HEK293 (cell line): ENCODE measurements at regions not wholly inside any gene's neighbourhood (a gene's known extent, or its start where the extent isn't known, plus 50 kb on each side); places are given as distances from the start of the nearest gene placed in this dataset.

ENCODE experiments used
- CTCF ChIA-PET: fragments of 350-600 bp; formaldehyde crosslinking; extraction: SDS; loops from one replicate; lab custom pipeline; 2021; ENCODE audit warnings: antibody characterized with exemption; lab: Yijun Ruan, JAX
- POLR2A ChIA-PET: fragments of 300-600 bp; formaldehyde crosslinking; extraction: SDS; loops from one replicate; lab custom pipeline; 2020; ENCODE audit warnings: antibody characterized with exemption, inconsistent platforms; lab: Yijun Ruan, JAX
- H3K27ac ChIP-seq: fragments of 200-500 bp; sonication (Bioruptor generic); 2 replicates; pipeline ENCODE4 v1.5.1; 2014; ENCODE audit warnings: low read depth, low read length, control low read depth, inconsistent platforms; ENCODE audit errors: extremely low read depth
- H3K36me3 ChIP-seq, 2 experiments: fragments of 200-500 bp in 1 of 2; sonication (Bioruptor generic) in 1 of 2; 1 replicate in 1 of 2; 2 replicates in 1 of 2; pipeline ENCODE4 v1.5.1; 2014 to 2017; ENCODE audit warnings: inconsistent platforms in 2 of 2, low read length in 2 of 2; ENCODE audit not compliant: control insufficient read depth in 2 of 2, insufficient read depth in 1 of 2
- H3K4me1 ChIP-seq: fragments of 200-500 bp; sonication (Bioruptor generic); 2 replicates; pipeline ENCODE4 v1.5.1; 2014; ENCODE audit warnings: mild to moderate bottlenecking, low read length, inconsistent platforms; ENCODE audit not compliant: control insufficient read depth, insufficient read depth
- H3K4me3 ChIP-seq: 2 replicates; pipeline ENCODE4 v1.5.1; 2011; ENCODE audit warnings: low read depth, mild to moderate bottlenecking, control low read depth, low read length, moderate library complexity
- H3K9me3 ChIP-seq: fragments of 200-500 bp; sonication (Bioruptor generic); 2 replicates; pipeline ENCODE4 v1.5.1; 2014; ENCODE audit warnings: low read depth, low read length, inconsistent platforms; ENCODE audit not compliant: control insufficient read depth, insufficient read depth
- OSR2 ChIP-seq: fragments of 450-650 bp; formaldehyde crosslinking; IDR thresholded peaks from 2 replicates; pipeline ENCODE4 v1.5.1; 2016; ENCODE audit warnings: missing biosample characterization, missing genetic modification characterization
- SCRT2 ChIP-seq: fragments of 450-650 bp; formaldehyde crosslinking; IDR thresholded peaks from 2 replicates; pipeline ENCODE4 v1.5.1; 2016; ENCODE audit warnings: missing biosample characterization, missing genetic modification characterization
- ZFP3 ChIP-seq: fragments of 450-650 bp; formaldehyde crosslinking; IDR thresholded peaks from 2 replicates; pipeline ENCODE4 v1.5.1; 2016; ENCODE audit warnings: low read depth, missing biosample characterization, missing genetic modification characterization
- ZNF155 ChIP-seq: fragments of 450-650 bp; formaldehyde crosslinking; IDR thresholded peaks from 2 replicates; pipeline ENCODE4 v1.5.1; 2016; ENCODE audit warnings: missing biosample characterization, missing genetic modification characterization
- ZNF223 ChIP-seq: fragments of 450-650 bp; formaldehyde crosslinking; IDR thresholded peaks from 2 replicates; pipeline ENCODE4 v1.5.1; 2016; ENCODE audit warnings: missing biosample characterization, missing genetic modification characterization
- ZNF23 ChIP-seq: fragments of 450-650 bp; formaldehyde crosslinking; IDR thresholded peaks from 2 replicates; pipeline ENCODE4 v1.5.1; 2016; ENCODE audit warnings: missing biosample characterization, missing genetic modification characterization, borderline replicate concordance
- ZNF311 ChIP-seq: fragments of 450-650 bp; formaldehyde crosslinking; IDR thresholded peaks from 2 replicates; pipeline ENCODE4 v1.5.1; 2017; ENCODE audit warnings: missing biosample characterization, missing genetic modification characterization, borderline replicate concordance
- ZNF341 ChIP-seq: fragments of 450-650 bp; formaldehyde crosslinking; IDR thresholded peaks from 2 replicates; pipeline ENCODE4; 2016; ENCODE audit warnings: low read depth, missing biosample characterization, missing genetic modification characterization
- ZNF350 ChIP-seq: fragments of 450-650 bp; formaldehyde crosslinking; IDR thresholded peaks from 2 replicates; pipeline ENCODE4 v1.5.0; 2017; ENCODE audit warnings: missing biosample characterization, mild to moderate bottlenecking, missing genetic modification characterization
- ZNF530 ChIP-seq: fragments of 450-650 bp; formaldehyde crosslinking; IDR thresholded peaks from 2 replicates; pipeline ENCODE4 v1.5.1; 2016; ENCODE audit warnings: low read depth, missing biosample characterization, missing genetic modification characterization
- ZNF654 ChIP-seq: fragments of 450-650 bp; formaldehyde crosslinking; IDR thresholded peaks from 2 replicates; pipeline ENCODE4 v1.5.1; 2016; ENCODE audit warnings: low read depth, missing biosample characterization, missing genetic modification characterization
- ZNF677 ChIP-seq: fragments of 450-650 bp; IDR thresholded peaks from 2 replicates; pipeline ENCODE4 v1.5.0; 2018; ENCODE audit warnings: missing biosample characterization, mild to moderate bottlenecking, missing genetic modification characterization, moderate library complexity
- ZNF791 ChIP-seq: fragments of 450-650 bp; formaldehyde crosslinking; IDR thresholded peaks from 2 replicates; pipeline ENCODE4 v1.5.1; 2016; ENCODE audit warnings: missing biosample characterization, missing genetic modification characterization
- ZNF830 ChIP-seq: fragments of 450-650 bp; IDR thresholded peaks from 2 replicates; pipeline ENCODE4 v1.5.0; 2018; ENCODE audit warnings: missing biosample characterization, missing genetic modification characterization, low read depth, mild to moderate bottlenecking, moderate library complexity
- ZNF843 ChIP-seq: fragments of 450-650 bp; formaldehyde crosslinking; IDR thresholded peaks from 2 replicates; pipeline ENCODE4 v1.5.1; 2016; ENCODE audit warnings: missing biosample characterization, missing genetic modification characterization
- TF ChIP-seq, protein P1 (sequence below): fragments of 450-650 bp; formaldehyde crosslinking; IDR thresholded peaks from 2 replicates; pipeline ENCODE4 v1.5.1; 2016; ENCODE audit warnings: missing biosample characterization, missing genetic modification characterization, borderline replicate concordance
- TF ChIP-seq, protein P2 (sequence below): fragments of 450-650 bp; formaldehyde crosslinking; IDR thresholded peaks from 2 replicates; pipeline ENCODE4 v1.5.1; 2016; ENCODE audit warnings: missing biosample characterization, missing genetic modification characterization
- TF ChIP-seq, protein P3 (sequence below): fragments of 450-650 bp; formaldehyde crosslinking; IDR thresholded peaks from 2 replicates; pipeline ENCODE4 v1.5.1; 2016; ENCODE audit warnings: missing biosample characterization, missing genetic modification characterization
- TF ChIP-seq, protein P4 (sequence below): fragments of 450-650 bp; formaldehyde crosslinking; IDR thresholded peaks from 2 replicates; pipeline ENCODE4 v1.5.1; 2016; ENCODE audit warnings: missing biosample characterization, missing genetic modification characterization
- TF ChIP-seq, protein P5 (sequence below): fragments of 450-650 bp; formaldehyde crosslinking; IDR thresholded peaks from 2 replicates; pipeline ENCODE4 v1.5.1; 2016; ENCODE audit warnings: missing biosample characterization, missing genetic modification characterization, borderline replicate concordance

DNA sequence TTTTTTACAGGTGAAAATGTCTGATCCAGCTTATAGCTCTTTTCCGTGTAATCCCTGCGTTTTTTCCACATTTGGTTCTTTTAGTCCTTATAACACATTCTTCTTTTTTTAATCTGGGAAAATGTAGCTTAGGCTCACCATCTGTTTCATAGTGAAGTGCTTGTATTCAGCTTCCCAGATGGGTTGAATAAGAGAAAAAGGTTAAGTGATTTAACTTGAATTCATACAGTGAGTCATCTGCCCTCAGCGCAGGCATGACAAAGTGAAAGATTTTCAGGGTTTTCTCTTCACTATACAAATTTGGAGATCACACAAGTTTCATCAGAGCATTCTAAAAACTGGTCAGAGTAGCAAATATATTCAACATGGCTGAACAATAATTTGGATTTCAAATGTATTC is 224.8 kb downstream of the SPRY2 start:
- H3K4me3 ChIP-seq = no peak overlapping the region
- no peaks in the 10 kb centered on the region for H3K4me1 ChIP-seq

More for the DNA sequence above, 224.8 kb downstream of the SPRY2 start:
- Histone ChIP-seq H3K9me3 (no peaks in the 10 kb centered on the region), H3K36me3 (no peaks in the 10 kb centered on the region), H3K27ac (no peak overlapping the region)
- CTCF ChIA-PET = no interaction called here
- POLR2A ChIA-PET = no interaction called here
- TF ChIP-seq ZNF311 (tag by site-specific recombination) (no peak), OSR2 (tag by site-specific recombination) (no peak), SCRT2 (tag by site-specific recombination) (no peak), ZNF155 (tag by site-specific recombination) (no peak), ZNF830 (tag by site-specific recombination) (no peak), ZNF341 (tag by site-specific recombination) (no peak), ZNF350 (tag by site-specific recombination) (no peak), ZNF654 (tag by site-specific recombination) (no peak), ZNF791 (no peak), ZNF223 (tag by site-specific recombination) (no peak), ZFP3 (tag by site-specific recombination) (no peak), ZNF23 (tag by site-specific recombination) (no peak), ZNF843 (no peak), ZNF677 (tag by site-specific recombination) (no peak), ZNF530 (tag by site-specific recombination) (no peak)
- TF ChIP-seq, protein P1, sequence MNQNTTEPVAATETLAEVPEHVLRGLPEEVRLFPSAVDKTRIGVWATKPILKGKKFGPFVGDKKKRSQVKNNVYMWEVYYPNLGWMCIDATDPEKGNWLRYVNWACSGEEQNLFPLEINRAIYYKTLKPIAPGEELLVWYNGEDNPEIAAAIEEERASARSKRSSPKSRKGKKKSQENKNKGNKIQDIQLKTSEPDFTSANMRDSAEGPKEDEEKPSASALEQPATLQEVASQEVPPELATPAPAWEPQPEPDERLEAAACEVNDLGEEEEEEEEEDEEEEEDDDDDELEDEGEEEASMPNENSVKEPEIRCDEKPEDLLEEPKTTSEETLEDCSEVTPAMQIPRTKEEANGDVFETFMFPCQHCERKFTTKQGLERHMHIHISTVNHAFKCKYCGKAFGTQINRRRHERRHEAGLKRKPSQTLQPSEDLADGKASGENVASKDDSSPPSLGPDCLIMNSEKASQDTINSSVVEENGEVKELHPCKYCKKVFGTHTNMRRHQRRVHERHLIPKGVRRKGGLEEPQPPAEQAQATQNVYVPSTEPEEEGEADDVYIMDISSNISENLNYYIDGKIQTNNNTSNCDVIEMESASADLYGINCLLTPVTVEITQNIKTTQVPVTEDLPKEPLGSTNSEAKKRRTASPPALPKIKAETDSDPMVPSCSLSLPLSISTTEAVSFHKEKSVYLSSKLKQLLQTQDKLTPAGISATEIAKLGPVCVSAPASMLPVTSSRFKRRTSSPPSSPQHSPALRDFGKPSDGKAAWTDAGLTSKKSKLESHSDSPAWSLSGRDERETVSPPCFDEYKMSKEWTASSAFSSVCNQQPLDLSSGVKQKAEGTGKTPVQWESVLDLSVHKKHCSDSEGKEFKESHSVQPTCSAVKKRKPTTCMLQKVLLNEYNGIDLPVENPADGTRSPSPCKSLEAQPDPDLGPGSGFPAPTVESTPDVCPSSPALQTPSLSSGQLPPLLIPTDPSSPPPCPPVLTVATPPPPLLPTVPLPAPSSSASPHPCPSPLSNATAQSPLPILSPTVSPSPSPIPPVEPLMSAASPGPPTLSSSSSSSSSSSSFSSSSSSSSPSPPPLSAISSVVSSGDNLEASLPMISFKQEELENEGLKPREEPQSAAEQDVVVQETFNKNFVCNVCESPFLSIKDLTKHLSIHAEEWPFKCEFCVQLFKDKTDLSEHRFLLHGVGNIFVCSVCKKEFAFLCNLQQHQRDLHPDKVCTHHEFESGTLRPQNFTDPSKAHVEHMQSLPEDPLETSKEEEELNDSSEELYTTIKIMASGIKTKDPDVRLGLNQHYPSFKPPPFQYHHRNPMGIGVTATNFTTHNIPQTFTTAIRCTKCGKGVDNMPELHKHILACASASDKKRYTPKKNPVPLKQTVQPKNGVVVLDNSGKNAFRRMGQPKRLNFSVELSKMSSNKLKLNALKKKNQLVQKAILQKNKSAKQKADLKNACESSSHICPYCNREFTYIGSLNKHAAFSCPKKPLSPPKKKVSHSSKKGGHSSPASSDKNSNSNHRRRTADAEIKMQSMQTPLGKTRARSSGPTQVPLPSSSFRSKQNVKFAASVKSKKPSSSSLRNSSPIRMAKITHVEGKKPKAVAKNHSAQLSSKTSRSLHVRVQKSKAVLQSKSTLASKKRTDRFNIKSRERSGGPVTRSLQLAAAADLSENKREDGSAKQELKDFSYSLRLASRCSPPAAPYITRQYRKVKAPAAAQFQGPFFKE (tag by site-specific recombination) = no peak
- TF ChIP-seq, protein P2, sequence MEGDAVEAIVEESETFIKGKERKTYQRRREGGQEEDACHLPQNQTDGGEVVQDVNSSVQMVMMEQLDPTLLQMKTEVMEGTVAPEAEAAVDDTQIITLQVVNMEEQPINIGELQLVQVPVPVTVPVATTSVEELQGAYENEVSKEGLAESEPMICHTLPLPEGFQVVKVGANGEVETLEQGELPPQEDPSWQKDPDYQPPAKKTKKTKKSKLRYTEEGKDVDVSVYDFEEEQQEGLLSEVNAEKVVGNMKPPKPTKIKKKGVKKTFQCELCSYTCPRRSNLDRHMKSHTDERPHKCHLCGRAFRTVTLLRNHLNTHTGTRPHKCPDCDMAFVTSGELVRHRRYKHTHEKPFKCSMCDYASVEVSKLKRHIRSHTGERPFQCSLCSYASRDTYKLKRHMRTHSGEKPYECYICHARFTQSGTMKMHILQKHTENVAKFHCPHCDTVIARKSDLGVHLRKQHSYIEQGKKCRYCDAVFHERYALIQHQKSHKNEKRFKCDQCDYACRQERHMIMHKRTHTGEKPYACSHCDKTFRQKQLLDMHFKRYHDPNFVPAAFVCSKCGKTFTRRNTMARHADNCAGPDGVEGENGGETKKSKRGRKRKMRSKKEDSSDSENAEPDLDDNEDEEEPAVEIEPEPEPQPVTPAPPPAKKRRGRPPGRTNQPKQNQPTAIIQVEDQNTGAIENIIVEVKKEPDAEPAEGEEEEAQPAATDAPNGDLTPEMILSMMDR (tag by site-specific recombination) = no peak
- TF ChIP-seq, protein P3, sequence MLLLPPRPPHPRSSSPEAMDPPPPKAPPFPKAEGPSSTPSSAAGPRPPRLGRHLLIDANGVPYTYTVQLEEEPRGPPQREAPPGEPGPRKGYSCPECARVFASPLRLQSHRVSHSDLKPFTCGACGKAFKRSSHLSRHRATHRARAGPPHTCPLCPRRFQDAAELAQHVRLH = no peak
- TF ChIP-seq, protein P4, sequence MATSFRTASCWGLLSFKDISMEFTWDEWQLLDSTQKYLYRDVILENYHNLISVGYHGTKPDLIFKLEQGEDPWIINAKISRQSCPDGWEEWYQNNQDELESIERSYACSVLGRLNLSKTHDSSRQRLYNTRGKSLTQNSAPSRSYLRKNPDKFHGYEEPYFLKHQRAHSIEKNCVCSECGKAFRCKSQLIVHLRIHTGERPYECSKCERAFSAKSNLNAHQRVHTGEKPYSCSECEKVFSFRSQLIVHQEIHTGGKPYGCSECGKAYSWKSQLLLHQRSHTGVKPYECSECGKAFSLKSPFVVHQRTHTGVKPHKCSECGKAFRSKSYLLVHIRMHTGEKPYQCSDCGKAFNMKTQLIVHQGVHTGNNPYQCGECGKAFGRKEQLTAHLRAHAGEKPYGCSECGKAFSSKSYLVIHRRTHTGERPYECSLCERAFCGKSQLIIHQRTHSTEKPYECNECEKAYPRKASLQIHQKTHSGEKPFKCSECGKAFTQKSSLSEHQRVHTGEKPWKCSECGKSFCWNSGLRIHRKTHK = no peak
- TF ChIP-seq, protein P5, sequence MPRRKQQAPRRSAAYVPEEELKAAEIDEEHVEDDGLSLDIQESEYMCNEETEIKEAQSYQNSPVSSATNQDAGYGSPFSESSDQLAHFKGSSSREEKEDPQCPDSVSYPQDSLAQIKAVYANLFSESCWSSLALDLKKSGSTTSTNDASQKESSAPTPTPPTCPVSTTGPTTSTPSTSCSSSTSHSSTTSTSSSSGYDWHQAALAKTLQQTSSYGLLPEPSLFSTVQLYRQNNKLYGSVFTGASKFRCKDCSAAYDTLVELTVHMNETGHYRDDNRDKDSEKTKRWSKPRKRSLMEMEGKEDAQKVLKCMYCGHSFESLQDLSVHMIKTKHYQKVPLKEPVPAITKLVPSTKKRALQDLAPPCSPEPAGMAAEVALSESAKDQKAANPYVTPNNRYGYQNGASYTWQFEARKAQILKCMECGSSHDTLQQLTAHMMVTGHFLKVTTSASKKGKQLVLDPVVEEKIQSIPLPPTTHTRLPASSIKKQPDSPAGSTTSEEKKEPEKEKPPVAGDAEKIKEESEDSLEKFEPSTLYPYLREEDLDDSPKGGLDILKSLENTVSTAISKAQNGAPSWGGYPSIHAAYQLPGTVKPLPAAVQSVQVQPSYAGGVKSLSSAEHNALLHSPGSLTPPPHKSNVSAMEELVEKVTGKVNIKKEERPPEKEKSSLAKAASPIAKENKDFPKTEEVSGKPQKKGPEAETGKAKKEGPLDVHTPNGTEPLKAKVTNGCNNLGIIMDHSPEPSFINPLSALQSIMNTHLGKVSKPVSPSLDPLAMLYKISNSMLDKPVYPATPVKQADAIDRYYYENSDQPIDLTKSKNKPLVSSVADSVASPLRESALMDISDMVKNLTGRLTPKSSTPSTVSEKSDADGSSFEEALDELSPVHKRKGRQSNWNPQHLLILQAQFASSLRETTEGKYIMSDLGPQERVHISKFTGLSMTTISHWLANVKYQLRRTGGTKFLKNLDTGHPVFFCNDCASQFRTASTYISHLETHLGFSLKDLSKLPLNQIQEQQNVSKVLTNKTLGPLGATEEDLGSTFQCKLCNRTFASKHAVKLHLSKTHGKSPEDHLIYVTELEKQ (tag by site-specific recombination) = no peak
